ENCODE measurements at regions not wholly inside any gene's neighbourhood (a gene's known extent, or its start where the extent isn't known, plus 50 kb on each side); places are given as distances from the start of the nearest gene placed in this dataset.
"Not testable (repeated sequence)": the region's sequence is repeated elsewhere in the genome, so short reads cannot be mapped to it uniquely, and the experiment has no call there.

DNA sequence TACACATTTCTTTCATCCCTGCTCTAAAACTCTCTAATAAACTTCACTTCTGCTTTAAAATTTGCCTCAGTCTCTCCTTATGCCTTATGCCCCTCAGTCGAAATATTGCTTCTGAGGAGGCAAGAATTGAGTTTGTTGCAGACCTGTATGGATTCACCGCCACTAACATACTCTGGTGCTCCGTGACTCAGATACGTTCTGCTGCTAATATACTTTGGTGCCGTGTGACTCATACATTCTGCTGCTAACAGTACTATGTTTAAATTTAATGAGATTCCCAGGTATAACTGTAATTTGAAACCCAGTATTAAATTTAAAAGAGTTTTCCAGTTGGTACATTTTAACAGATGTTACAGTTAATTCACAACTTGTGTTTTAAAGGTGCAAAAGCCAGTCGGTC is 82.0 kb upstream of the TGIF2LX start:
- H3K4me3 ChIP-seq (ENCODE audit: low read length); H3K9me2 ChIP-seq (replicated peaks; ENCODE audit: control insufficient read depth, low read length); H3K36me3 ChIP-seq (ENCODE audit: control insufficient read depth, low read length); H4K20me1 ChIP-seq (ENCODE audit: control insufficient read depth, insufficient read depth, low read depth, low read length); H3K4me2 ChIP-seq (ENCODE audit: low read length); H3K27ac ChIP-seq (ENCODE audit: low read depth, low read length); H3F3A ChIP-seq (ENCODE audit: control insufficient read depth, insufficient read depth); H3K4me1 ChIP-seq (ENCODE audit: control insufficient read depth, low read length); H3K9me3 ChIP-seq (ENCODE audit: control insufficient read depth, insufficient read depth, low read length); H3K79me2 ChIP-seq (ENCODE audit: control insufficient read depth, low read length); H3K27me3 ChIP-seq (ENCODE audit: control insufficient read depth, low read length): not testable (repeated sequence)

DNA sequence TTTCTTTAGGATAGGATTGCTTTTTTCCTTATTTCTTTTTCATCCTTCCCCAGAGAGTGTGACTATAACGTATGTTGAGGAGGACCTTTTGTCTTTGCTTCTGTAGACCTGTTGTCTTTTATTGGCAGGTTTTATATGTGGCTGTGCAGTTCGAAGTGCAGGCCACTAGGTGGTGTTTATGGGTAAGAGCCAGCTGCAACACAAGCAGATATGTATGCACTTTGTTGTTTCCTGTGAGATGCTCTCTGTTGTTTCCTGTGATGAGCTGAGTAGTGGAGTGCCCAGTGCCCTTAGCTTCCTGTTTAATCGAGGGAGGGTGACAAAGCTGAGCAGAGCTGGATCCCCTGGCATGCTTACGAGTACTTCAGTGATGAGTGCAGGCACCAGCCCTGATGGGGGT is 50.0 kb upstream of the TGIF2LX start:
- not testable (repeated sequence) for H3K4me3 ChIP-seq (ENCODE audit: low read length); H3K4me1 ChIP-seq (ENCODE audit: control insufficient read depth, low read length); H3K4me2 ChIP-seq (ENCODE audit: low read length); H3K27ac ChIP-seq (ENCODE audit: low read depth, low read length); H3K79me2 ChIP-seq (ENCODE audit: control insufficient read depth, low read length); H3K36me3 ChIP-seq (ENCODE audit: control insufficient read depth, low read length); H3F3A ChIP-seq (ENCODE audit: control insufficient read depth, insufficient read depth); H4K20me1 ChIP-seq (ENCODE audit: control insufficient read depth, insufficient read depth, low read depth, low read length); H3K9me3 ChIP-seq (ENCODE audit: control insufficient read depth, insufficient read depth, low read length); H3K27me3 ChIP-seq (ENCODE audit: control insufficient read depth, low read length); H3K9me2 ChIP-seq (replicated peaks; ENCODE audit: control insufficient read depth, low read length)
- TF ChIP-seq CTCF (IDR thresholded peaks at IDR 0.05; ENCODE audit: low read depth, low read length, poor library complexity, severe bottlenecking): peak; percentile 24
